Stimulated activated effector memory CD8-positive, alpha-beta T cell treated with anti-CD3 and anti-CD28 coated beads, Interleukin-12 subunit alpha, Interleukin-12 subunit beta, amount 100 ng/mL, for 72 hours (primary cell): ENCODE measurements at regions not wholly inside any gene's neighbourhood (a gene's known extent, or its start where the extent isn't known, plus 50 kb on each side); places are given as distances from the start of the nearest gene placed in this dataset.

Experiments used
- ATAC-seq: fragments of 150-1000 bp; cut with Tn5 transposase; 2 replicates; pipeline ENCODE4 v1.10.0; 2021
- DNase-seq, 2 donors: peaks; one replicate each; pipeline ENCODE4 v3.0.0; 2021 to 2022; ENCODE audit warnings: low spot score in 2 of 2
- H3K27ac Mint-ChIP-seq: one replicate; pipeline ENCODE4 v1.8.0; 2022; ENCODE audit warnings: mild to moderate bottlenecking, mixed read lengths
- H3K36me3 Mint-ChIP-seq: one replicate; pipeline ENCODE4 v1.8.0; 2022; ENCODE audit warnings: mild to moderate bottlenecking, mixed read lengths
- H3K4me1 Mint-ChIP-seq: one replicate; pipeline ENCODE4 v1.8.0; 2022; ENCODE audit warnings: mixed read lengths
- H3K4me3 Mint-ChIP-seq: one replicate; pipeline ENCODE4 v1.8.0; 2022; ENCODE audit warnings: mild to moderate bottlenecking, mixed read lengths
- H3K9me3 Mint-ChIP-seq: one replicate; pipeline ENCODE4 v1.8.0; 2022; ENCODE audit warnings: mixed read lengths

DNA sequence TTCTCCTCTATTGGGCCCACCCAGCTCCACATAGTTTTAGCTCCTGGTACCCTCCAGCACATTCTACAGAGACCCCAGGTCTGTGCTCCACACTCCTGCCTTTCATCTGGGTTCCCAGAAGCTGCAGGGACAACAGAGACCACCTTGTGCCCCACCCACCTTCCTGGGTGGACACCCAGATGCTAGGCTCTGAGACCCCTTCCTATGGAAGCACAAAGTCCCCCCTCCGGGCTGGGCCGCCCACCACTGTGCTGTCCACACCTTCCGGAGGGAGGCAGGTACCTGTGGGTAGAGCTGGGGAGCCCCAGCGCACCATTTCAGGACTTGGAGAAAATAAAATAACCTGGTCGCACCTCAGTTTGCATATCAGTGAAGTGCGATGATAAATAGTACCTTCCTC, 224.9 kb upstream of the FOXF1 start:
- no peak for ATAC-seq
- H3K36me3 Mint-ChIP-seq, result no peaks in the 10 kb centered on the region
- no peak overlapping the region for H3K4me3 Mint-ChIP-seq
- no peak overlapping the region for H3K27ac Mint-ChIP-seq
- peak in 1 of 2 donors; percentile 32 for DNase-seq
- H3K9me3 Mint-ChIP-seq, result no peaks in the 10 kb centered on the region
- no peaks in the 10 kb centered on the region for H3K4me1 Mint-ChIP-seq

DNA sequence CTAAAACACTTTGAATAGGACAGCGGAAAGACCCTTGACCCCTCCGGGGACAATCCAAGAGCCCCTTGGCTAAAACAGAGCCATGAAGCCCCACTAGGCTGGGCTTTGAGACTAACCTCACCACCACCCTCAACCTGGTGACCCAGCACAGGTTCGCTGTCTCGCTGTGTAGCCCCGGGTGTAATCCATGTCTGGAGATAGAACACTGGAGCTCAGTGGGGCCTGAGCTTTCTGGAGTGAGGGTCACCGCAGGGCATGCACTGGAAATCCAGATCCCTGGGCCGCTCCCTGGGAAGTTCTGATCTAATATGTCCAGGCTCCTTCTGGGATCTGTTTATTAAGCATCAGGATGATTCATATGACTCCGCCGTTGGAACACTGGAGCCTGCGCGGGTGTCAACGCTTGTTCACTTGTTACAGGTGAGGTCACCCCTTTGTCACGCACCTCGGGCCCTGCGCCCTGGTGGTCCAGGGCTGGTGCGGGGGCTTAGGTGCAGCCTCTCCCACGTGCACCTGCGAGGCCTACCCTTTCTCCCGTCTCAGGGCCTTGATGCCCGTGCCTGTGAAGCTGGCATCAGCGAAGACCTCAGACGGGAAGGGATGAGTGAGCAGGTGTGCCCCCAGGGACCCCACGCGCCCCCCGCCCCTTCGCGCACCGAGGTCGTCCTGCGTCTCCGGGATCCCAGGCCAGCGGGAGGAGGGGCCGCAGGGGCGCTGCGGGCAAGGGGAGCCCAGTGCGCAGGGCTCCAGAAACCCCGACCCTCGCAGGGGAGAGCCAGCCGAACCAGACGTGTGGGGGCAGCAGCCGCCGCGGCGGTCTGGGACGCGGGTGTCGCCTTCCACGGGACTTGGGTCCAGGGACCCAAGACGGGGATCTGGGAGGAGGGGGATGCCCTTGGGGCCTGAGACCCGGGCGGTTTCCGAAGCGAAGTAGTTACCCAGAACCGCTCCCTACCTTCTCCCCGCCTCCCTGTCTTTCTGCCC, 224.1 kb upstream of the FOXF1 start:
- ATAC-seq (no peak), DNase-seq (peak in 1 of 2 donors; percentile 35)
- H3K4me3 Mint-ChIP-seq, result no peak overlapping the region
- H3K4me1 Mint-ChIP-seq, result no peaks in the 10 kb centered on the region
- no peaks in the 10 kb centered on the region for H3K36me3 Mint-ChIP-seq
- H3K27ac Mint-ChIP-seq, result no peak overlapping the region
- no peaks in the 10 kb centered on the region for H3K9me3 Mint-ChIP-seq

- H3K4me3 Mint-ChIP-seq, result no peak overlapping the region
- ATAC-seq, result no peak
- H3K9me3 Mint-ChIP-seq, result no peaks in the 10 kb centered on the region
- no peaks in the 10 kb centered on the region for H3K4me1 Mint-ChIP-seq
- DNase-seq, result peak in 1 of 2 donors; percentile 26
- no peak overlapping the region for H3K27ac Mint-ChIP-seq
- H3K36me3 Mint-ChIP-seq, result no peaks in the 10 kb centered on the region
These were observed 223.2 kb upstream of the FOXF1 start for GRCh38 chr16:86286991-86287663.

GRCh38 chr16:86287664-86288201, 222.6 kb upstream of the FOXF1 start:
- no peaks in the 10 kb centered on the region for H3K36me3 Mint-ChIP-seq
- ATAC-seq (no peak), DNase-seq (peak in 1 of 2 donors; percentile 23)
- no peak overlapping the region for H3K4me3 Mint-ChIP-seq
- no peaks in the 10 kb centered on the region for H3K4me1 Mint-ChIP-seq
- H3K27ac Mint-ChIP-seq, result no peak overlapping the region
- no peaks in the 10 kb centered on the region for H3K9me3 Mint-ChIP-seq

- H3K4me1 Mint-ChIP-seq, result no peaks in the 10 kb centered on the region
- ATAC-seq (no peak), DNase-seq (no peak)
- no peaks in the 10 kb centered on the region for H3K9me3 Mint-ChIP-seq
- no peaks in the 10 kb centered on the region for H3K36me3 Mint-ChIP-seq
- no peak overlapping the region for H3K27ac Mint-ChIP-seq
- H3K4me3 Mint-ChIP-seq, result no peak overlapping the region
These were observed 221.5 kb upstream of the FOXF1 start for GRCh38 chr16:86288716-86289294.

GRCh38 chr16:86289304-86289703, 221.0 kb upstream of the FOXF1 start:
- H3K4me1 Mint-ChIP-seq, result no peaks in the 10 kb centered on the region
- DNase-seq (no peak), ATAC-seq (no peak)
- H3K27ac Mint-ChIP-seq, result no peak overlapping the region
- no peaks in the 10 kb centered on the region for H3K36me3 Mint-ChIP-seq
- H3K4me3 Mint-ChIP-seq, result no peak overlapping the region
- H3K9me3 Mint-ChIP-seq, result no peaks in the 10 kb centered on the region

- H3K27ac Mint-ChIP-seq, result no peak overlapping the region
- no peaks in the 10 kb centered on the region for H3K36me3 Mint-ChIP-seq
- no peak overlapping the region for H3K4me3 Mint-ChIP-seq
- no peaks in the 10 kb centered on the region for H3K9me3 Mint-ChIP-seq
- no peaks in the 10 kb centered on the region for H3K4me1 Mint-ChIP-seq
- DNase-seq, result no peak
- no peak for ATAC-seq
These were observed 220.4 kb upstream of the FOXF1 start for GRCh38 chr16:86289907-86290306.

DNA sequence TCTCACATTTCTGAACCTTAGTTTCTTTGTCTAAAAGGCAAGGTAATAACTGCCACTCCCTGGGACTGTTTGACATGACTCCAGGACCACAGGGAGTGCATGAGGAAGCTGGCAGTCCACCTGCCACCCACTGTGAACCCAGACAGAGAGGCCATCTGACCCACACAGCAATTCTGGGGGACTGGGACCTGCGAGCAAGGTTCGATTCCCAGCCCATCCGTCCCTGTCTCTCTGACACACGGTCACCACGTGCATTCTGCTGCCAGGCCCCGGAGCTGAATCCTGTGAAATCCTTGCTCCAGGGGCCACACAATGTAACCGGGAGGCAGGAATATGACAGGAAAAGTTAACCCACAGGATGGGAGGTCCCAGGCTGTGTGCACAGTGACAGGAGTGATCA, 218.8 kb upstream of the FOXF1 start:
- Mint-ChIP-seq H3K4me1 (no peaks in the 10 kb centered on the region), H3K27ac (no peak overlapping the region), H3K9me3 (no peaks in the 10 kb centered on the region), H3K4me3 (no peak overlapping the region), H3K36me3 (no peaks in the 10 kb centered on the region)
- ATAC-seq (no peak), DNase-seq (no peak)

GRCh38 chr16:86292171-86292775, 218.1 kb upstream of the FOXF1 start:
- ATAC-seq (no peak), DNase-seq (no peak)
- H3K36me3 Mint-ChIP-seq, result no peaks in the 10 kb centered on the region
- H3K27ac Mint-ChIP-seq, result no peak overlapping the region
- H3K4me3 Mint-ChIP-seq, result no peak overlapping the region
- no peaks in the 10 kb centered on the region for H3K4me1 Mint-ChIP-seq
- no peaks in the 10 kb centered on the region for H3K9me3 Mint-ChIP-seq

- H3K9me3 Mint-ChIP-seq, result no peaks in the 10 kb centered on the region
- H3K27ac Mint-ChIP-seq, result no peak overlapping the region
- no peak for DNase-seq
- no peak for ATAC-seq
- H3K4me1 Mint-ChIP-seq, result no peaks in the 10 kb centered on the region
- H3K36me3 Mint-ChIP-seq, result no peaks in the 10 kb centered on the region
- H3K4me3 Mint-ChIP-seq, result no peak overlapping the region
These were observed 217.4 kb upstream of the FOXF1 start for GRCh38 chr16:86292942-86293341.

- H3K27ac Mint-ChIP-seq, result no peak overlapping the region
- no peaks in the 10 kb centered on the region for H3K4me1 Mint-ChIP-seq
- H3K36me3 Mint-ChIP-seq, result no peaks in the 10 kb centered on the region
- no peak for ATAC-seq
- H3K9me3 Mint-ChIP-seq, result no peaks in the 10 kb centered on the region
- no peak for DNase-seq
- no peak overlapping the region for H3K4me3 Mint-ChIP-seq
These were observed 216.4 kb upstream of the FOXF1 start for GRCh38 chr16:86293906-86294305.

DNA sequence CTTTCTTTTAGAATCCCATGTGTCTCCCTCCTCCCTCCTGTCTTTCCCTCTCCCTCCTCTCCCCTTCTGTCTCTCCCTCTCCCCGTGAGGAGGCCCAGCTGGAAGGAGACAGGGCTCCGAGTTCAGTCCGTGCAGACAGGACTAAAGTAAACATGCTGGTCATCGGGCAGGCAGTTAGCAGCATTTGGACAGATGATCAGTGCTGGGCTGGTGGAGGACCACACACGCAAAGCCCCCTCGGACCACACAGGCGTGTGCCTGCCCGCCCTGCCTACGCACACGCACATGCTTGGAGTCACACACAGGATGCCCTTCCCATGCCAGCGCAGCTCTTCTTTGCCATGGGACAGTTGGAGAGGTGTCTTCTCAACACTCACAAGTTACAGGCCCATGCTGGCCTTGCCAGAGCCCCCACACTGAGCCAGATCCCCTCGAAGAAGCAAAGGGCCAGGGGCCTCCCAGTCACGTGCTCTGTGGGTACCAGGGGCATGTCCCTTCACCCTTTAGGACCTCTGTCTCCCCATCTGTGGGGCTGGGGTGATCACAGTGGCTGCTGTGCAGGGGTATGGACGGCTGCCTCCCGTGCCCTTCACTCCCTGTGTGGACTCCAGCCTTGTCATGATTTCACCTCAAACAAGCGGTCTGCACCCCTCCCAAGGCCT, 215.7 kb upstream of the FOXF1 start:
- H3K36me3 Mint-ChIP-seq, result no peaks in the 10 kb centered on the region
- ATAC-seq, result no peak
- no peaks in the 10 kb centered on the region for H3K9me3 Mint-ChIP-seq
- no peaks in the 10 kb centered on the region for H3K4me1 Mint-ChIP-seq
- no peak for DNase-seq
- H3K27ac Mint-ChIP-seq, result no peak overlapping the region
- H3K4me3 Mint-ChIP-seq, result no peak overlapping the region

GRCh38 chr16:86296256-86296655, 214.1 kb upstream of the FOXF1 start:
- Mint-ChIP-seq H3K4me1 (peaks cover 4% of the 10 kb centered on the region), H3K9me3 (no peaks in the 10 kb centered on the region), H3K36me3 (no peaks in the 10 kb centered on the region), H3K27ac (no peak overlapping the region), H3K4me3 (no peak overlapping the region)
- ATAC-seq, result no peak
- no peak for DNase-seq

GRCh38 chr16:86297391-86297790, 212.9 kb upstream of the FOXF1 start:
- H3K36me3 Mint-ChIP-seq, result no peaks in the 10 kb centered on the region
- H3K4me1 Mint-ChIP-seq, result peaks cover 4% of the 10 kb centered on the region
- no peak overlapping the region for H3K4me3 Mint-ChIP-seq
- no peak overlapping the region for H3K27ac Mint-ChIP-seq
- no peaks in the 10 kb centered on the region for H3K9me3 Mint-ChIP-seq
- no peak for DNase-seq
- ATAC-seq, result no peak
